ENCODE measurements at regions not wholly inside any gene's neighbourhood (a gene's known extent, or its start where the extent isn't known, plus 50 kb on each side); places are given as distances from the start of the nearest gene placed in this dataset.

GRCh38 chr3:167109746-167110145 is 270.4 kb downstream of the ZBBX start:
- H3K4me3 ChIP-seq (ENCODE audit: low read depth, low read length): no peak overlapping the region
- DNase-seq (ENCODE audit: low read depth): no peak
- no peak for TF ChIP-seq CTCF (IDR thresholded peaks at IDR 0.05; ENCODE audit: insufficient read depth, low read depth, low read length)

DNA sequence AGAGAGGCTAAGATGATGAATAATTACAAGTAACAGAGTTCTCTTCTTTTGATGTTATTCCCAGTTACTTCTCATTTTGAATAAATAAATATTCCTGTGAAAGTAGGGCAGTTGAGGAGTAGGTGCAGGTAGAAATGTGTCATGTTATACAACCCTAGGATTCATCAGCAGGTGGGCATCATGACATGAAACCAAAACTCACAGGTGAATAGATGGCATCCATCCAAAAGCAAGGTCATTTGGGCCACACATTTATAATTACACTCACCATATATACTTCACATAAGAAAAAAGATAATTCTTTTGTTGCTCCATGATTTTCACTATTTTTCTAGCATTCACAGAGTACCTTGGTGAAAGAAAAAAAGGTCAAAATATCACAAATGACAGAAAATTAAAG is 273.6 kb downstream of the ZBBX start:
- no peak overlapping the region for H3K4me3 ChIP-seq (ENCODE audit: low read depth, low read length)
- no peak for TF ChIP-seq CTCF (IDR thresholded peaks at IDR 0.05; ENCODE audit: insufficient read depth, low read depth, low read length)
- DNase-seq (ENCODE audit: low read depth): no peak

GRCh38 chr3:167102071-167102470 is 278.0 kb downstream of the ZBBX start:
- no peak for TF ChIP-seq CTCF (IDR thresholded peaks at IDR 0.05; ENCODE audit: insufficient read depth, low read depth, low read length)
- no peak overlapping the region for H3K4me3 ChIP-seq (ENCODE audit: low read depth, low read length)
- DNase-seq (ENCODE audit: low read depth): no peak

- no peak for TF ChIP-seq CTCF (IDR thresholded peaks at IDR 0.05; ENCODE audit: insufficient read depth, low read depth, low read length)
- H3K4me3 ChIP-seq (ENCODE audit: low read depth, low read length): no peak overlapping the region
- DNase-seq (ENCODE audit: low read depth): no peak
Observed at GRCh38 chr3:167100651-167101050, 279.4 kb downstream of the ZBBX start.

- no peak for TF ChIP-seq CTCF (IDR thresholded peaks at IDR 0.05; ENCODE audit: insufficient read depth, low read depth, low read length)
- DNase-seq (ENCODE audit: low read depth): no peak
- no peak overlapping the region for H3K4me3 ChIP-seq (ENCODE audit: low read depth, low read length)
Observed at GRCh38 chr3:167100200-167100599, 279.9 kb downstream of the ZBBX start.

DNA sequence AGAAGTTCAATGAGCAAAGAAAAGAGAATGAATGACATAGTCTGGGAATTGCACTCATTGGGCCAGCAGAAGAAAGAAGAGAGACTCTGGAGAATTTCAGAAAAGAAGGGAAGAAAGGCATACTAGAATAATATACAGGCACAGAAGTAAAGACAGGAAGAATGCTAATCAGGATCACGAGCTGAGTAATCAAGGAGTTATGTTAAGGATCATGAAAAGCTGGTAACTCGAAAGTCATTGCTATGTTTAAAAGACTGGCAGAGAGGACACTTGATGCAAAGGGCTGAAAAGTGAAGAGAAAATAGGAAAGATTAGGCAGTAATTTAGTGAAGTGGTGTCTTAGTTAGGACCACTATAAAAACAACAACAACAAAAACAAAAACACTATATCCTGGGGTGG is 284.1 kb downstream of the ZBBX start:
- no peak for TF ChIP-seq CTCF (IDR thresholded peaks at IDR 0.05; ENCODE audit: insufficient read depth, low read depth, low read length)

DNA sequence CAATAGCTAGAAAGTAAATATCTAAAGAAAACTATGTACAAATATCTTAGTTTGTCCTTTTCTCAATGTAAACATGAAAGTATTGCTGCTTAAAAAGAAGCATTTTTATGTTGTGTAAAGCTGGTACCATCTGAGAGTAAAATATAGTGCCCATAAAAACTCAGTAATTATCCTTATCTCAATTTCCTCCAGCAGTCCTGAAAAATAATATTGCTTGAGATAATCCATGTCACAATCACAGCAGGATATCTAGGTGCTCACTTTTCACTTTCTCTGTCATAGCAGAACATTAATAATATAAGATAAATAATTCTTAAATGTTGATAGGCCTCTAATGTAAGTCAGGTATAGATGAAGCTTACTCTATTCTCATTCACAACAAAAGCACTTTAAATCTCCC is 285.5 kb downstream of the ZBBX start:
- no peak for DNase-seq (ENCODE audit: low read depth)
- H3K4me3 ChIP-seq (ENCODE audit: low read depth, low read length): no peak overlapping the region
- no peak for TF ChIP-seq CTCF (IDR thresholded peaks at IDR 0.05; ENCODE audit: insufficient read depth, low read depth, low read length)

More for the DNA sequence above, 284.1 kb downstream of the ZBBX start:
- no peak for DNase-seq (ENCODE audit: low read depth)
- no peak overlapping the region for H3K4me3 ChIP-seq (ENCODE audit: low read depth, low read length)

Measured in fibroblast of villous mesenchyme (primary cell).